Gastroesophageal sphincter (tissue), 3 donors: ENCODE measurements at regions not wholly inside any gene's neighbourhood (a gene's known extent, or its start where the extent isn't known, plus 50 kb on each side); places are given as distances from the start of the nearest gene placed in this dataset.

Source experiments
- CTCF ChIP-seq, 4 experiments: fragments of 200-600 bp in 2 of 4; fragments of 450-650 bp in 2 of 4; sonication (generic) in 1 of 4; IDR thresholded peaks; one replicate each; pipeline ENCODE4 v1.5.1; 2017 to 2019; ENCODE audit warnings: antibody characterized with exemption in 4 of 4, mild to moderate bottlenecking in 2 of 4, moderate library complexity in 2 of 4
- POLR2AphosphoS5 ChIP-seq: sonication (generic); formaldehyde crosslinking; IDR thresholded peaks from one replicate; pipeline ENCODE4 v1.6.1; 2017; ENCODE audit warnings: antibody characterized with exemption

DNA sequence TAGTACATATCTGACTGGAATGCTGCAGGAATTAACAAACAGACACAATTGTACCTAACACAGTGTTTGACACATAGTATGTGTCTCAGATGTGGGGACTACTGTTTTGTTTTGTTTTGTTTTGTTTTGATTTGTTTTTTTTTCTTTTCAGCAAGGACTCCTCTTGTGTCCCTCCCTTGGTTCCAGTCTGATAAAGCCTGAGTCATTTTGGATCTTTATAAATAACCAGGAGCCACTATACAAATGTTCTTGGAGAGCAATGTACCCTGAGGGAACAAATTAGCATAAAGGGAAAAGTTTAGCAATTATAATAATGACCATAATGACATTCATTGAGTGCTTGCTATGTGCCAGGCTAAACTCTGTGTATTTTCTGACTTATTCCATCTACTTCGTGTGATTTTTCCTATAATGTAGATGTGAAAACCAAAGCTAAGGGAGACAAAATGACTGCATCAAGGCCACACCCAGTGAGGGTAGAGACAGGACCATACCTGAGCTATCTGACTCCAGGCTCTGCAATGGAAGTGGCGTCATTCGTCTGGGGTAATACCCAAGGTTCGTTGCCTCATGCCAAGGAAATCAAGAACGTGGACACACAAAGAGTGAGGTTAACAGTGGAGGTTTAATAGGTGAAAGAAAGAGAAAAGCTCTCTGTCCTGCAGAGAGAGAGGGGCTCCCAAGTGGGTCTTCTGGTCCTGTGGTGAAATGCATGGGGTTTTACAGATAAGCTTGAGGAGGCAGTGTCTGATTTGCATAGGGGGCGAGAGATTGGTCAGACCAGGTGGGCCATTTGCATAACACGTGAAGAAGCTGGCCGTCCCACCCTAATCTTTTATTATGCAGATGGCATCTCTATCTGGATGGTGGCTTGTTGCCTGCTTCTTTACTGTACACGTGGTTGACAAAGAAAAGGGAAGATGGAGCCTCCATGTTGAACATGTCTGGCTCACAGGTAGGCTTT is 285.5 kb upstream of the SFSWAP start:
- no peak for TF ChIP-seq POLR2AphosphoS5
- no peak for TF ChIP-seq CTCF (IDR thresholded peaks at IDR 0.05)
